GM21717 (cell line): ENCODE measurements at regions not wholly inside any gene's neighbourhood (a gene's known extent, or its start where the extent isn't known, plus 50 kb on each side); places are given as distances from the start of the nearest gene placed in this dataset.
"Not testable (repeated sequence)": the region's sequence is repeated elsewhere in the genome, so short reads cannot be mapped to it uniquely, and the experiment has no call there.

Source experiments
- ATAC-seq: cut with Tn5 transposase; IDR thresholded peaks from one replicate; pipeline ENCODE4 v1.9.1; 2021; ENCODE audit warnings: mild to moderate bottlenecking, moderate library complexity; ENCODE audit not compliant: unreplicated experiment

GRCh38 chr15:62218841-62219240, 53.8 kb upstream of the C2CD4B start:
- ATAC-seq: no peak

- no peak for ATAC-seq
Observed at GRCh38 chr15:62219799-62220198, 54.7 kb upstream of the C2CD4B start.

- ATAC-seq: no peak
Observed at GRCh38 chr15:62223020-62223419, 57.9 kb upstream of the C2CD4B start.

- ATAC-seq: no peak
Observed at GRCh38 chr15:62228604-62229003, 63.5 kb upstream of the C2CD4B start.

- no peak for ATAC-seq
Observed at GRCh38 chr15:62231856-62232255, 66.8 kb upstream of the C2CD4B start.

- no peak for ATAC-seq
Observed at GRCh38 chr15:62240121-62241096, 75.3 kb upstream of the C2CD4B start.

GRCh38 chr15:62241135-62241770, 76.2 kb upstream of the C2CD4B start:
- no peak for ATAC-seq

- ATAC-seq: no peak
Observed at GRCh38 chr15:62242999-62243398, 77.9 kb upstream of the C2CD4B start.

GRCh38 chr15:62244762-62245161, 79.7 kb upstream of the C2CD4B start:
- ATAC-seq: no peak

GRCh38 chr15:62248277-62248984, 83.3 kb upstream of the C2CD4B start:
- ATAC-seq: no peak

GRCh38 chr15:62249501-62249900, 84.4 kb upstream of the C2CD4B start:
- no peak for ATAC-seq

- ATAC-seq: no peak
Observed at GRCh38 chr15:62250186-62250585, 85.1 kb upstream of the C2CD4B start.

- ATAC-seq: no peak
Observed at GRCh38 chr15:62250978-62251377, 85.9 kb upstream of the C2CD4B start.

- no peak for ATAC-seq
Observed at GRCh38 chr15:62253294-62253693, 88.2 kb upstream of the C2CD4B start.

GRCh38 chr15:62254137-62254934, 89.3 kb upstream of the C2CD4B start:
- ATAC-seq: no peak

- not testable (repeated sequence) for ATAC-seq
Observed at GRCh38 chr15:62256430-62256829, 91.3 kb upstream of the C2CD4B start.

GRCh38 chr15:62257996-62258521, 93.0 kb upstream of the C2CD4B start:
- no peak for ATAC-seq

GRCh38 chr15:62262305-62262941, 97.3 kb upstream of the C2CD4B start:
- ATAC-seq: no peak

- no peak for ATAC-seq
Observed at GRCh38 chr15:62264196-62264595, 99.1 kb upstream of the C2CD4B start.

- ATAC-seq: no peak
Observed at GRCh38 chr15:62269504-62269903, 104.4 kb upstream of the C2CD4B start.
